ENCODE measurements at regions not wholly inside any gene's neighbourhood (a gene's known extent, or its start where the extent isn't known, plus 50 kb on each side); places are given as distances from the start of the nearest gene placed in this dataset.
"Not testable (repeated sequence)": the region's sequence is repeated elsewhere in the genome, so short reads cannot be mapped to it uniquely, and the experiment has no call there.

DNA sequence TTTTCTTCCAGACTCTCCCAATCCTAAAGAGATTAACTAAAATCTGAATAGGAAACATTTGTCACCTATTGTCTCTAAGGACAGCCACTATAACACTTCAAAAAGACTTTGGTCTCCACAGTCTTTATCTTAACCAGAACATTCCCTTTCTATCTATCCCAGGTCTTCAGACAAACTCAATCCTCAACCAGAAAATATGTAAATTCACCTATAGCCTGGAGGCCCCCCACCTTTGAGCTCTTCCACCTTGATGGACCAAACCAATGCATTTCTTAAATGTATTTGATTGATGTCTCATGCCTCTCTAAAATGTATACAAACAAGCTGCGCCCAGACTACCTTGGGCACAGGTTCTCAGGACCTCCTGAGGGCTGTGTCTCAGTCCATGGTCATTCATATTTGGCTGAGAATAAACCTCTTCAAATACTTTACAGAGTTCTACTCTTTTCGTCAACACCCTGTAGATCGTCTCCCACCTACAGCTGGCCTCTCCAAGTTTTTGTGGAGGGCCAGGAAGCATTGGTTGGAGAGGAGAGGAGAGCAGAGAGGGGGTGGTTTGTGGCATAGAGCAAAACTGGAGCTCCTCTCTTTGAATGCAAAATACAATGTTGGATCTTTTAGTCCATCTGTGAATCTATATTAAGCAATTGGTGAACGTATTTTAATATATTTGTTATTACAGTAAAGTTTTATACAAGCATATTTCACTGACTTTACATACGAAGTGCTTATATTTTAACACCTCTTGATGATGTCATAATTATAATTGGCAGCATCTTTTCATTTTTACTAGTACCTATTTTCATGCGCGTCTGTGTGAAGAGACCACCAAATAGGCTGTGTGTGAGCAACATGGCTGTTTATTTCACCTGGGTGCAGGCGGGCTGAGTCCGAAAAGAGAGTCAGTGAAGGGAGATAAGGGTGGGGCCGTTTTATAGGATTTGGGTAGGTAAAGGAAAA, 230.7 kb upstream of the DUSP10 start:
- no peaks in the 10 kb centered on the region for H3K4me1 ChIP-seq (replicated peaks)
- 87% methylated on average over 10 of the region's 10 CpGs for WGBS
- no peak for DNase-seq (ENCODE audit: low spot score)
- H3K27me3 ChIP-seq (replicated peaks; ENCODE audit: insufficient read depth) = no peaks in the 10 kb centered on the region
- H3K27ac ChIP-seq = no peak overlapping the region
- no peak overlapping the region for H3K4me3 ChIP-seq
- TF ChIP-seq POLR2A (IDR thresholded peaks at IDR 0.05) = no peak
- TF ChIP-seq, protein P1, sequence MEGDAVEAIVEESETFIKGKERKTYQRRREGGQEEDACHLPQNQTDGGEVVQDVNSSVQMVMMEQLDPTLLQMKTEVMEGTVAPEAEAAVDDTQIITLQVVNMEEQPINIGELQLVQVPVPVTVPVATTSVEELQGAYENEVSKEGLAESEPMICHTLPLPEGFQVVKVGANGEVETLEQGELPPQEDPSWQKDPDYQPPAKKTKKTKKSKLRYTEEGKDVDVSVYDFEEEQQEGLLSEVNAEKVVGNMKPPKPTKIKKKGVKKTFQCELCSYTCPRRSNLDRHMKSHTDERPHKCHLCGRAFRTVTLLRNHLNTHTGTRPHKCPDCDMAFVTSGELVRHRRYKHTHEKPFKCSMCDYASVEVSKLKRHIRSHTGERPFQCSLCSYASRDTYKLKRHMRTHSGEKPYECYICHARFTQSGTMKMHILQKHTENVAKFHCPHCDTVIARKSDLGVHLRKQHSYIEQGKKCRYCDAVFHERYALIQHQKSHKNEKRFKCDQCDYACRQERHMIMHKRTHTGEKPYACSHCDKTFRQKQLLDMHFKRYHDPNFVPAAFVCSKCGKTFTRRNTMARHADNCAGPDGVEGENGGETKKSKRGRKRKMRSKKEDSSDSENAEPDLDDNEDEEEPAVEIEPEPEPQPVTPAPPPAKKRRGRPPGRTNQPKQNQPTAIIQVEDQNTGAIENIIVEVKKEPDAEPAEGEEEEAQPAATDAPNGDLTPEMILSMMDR (IDR thresholded peaks at IDR 0.05) = no peak
- TF ChIP-seq POLR2AphosphoS5 (IDR thresholded peaks at IDR 0.05) = no peak
- H3K9me3 ChIP-seq = no peaks in the 10 kb centered on the region
- H3K36me3 ChIP-seq = no peaks in the 10 kb centered on the region
- intact Hi-C loops (cut with DNase I) = no loop called here

DNA sequence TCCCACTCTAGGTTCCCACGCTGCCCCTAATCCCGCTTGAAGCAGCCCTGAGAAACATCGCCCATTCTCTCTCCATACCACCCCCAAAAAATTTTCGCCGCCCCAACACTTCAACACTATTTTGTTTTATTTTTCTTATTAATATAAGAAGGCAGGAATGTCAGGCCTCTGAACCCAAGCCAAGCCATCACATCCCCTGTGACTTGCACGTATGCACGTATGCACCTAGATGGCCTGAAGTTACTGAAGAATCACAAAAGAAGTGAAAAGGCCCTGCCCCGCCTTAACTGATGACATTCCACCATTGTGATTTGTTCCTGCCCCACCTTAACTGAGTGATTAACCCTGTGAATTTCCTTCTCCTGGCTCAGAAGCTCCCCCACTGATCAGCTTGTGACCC, 229.1 kb upstream of the DUSP10 start:
- intact Hi-C loops (cut with DNase I); DNase-seq (ENCODE audit: low spot score); H3K27me3 ChIP-seq (replicated peaks; ENCODE audit: insufficient read depth); H3K36me3 ChIP-seq; H3K9me3 ChIP-seq; H3K4me3 ChIP-seq; H3K27ac ChIP-seq; H3K4me1 ChIP-seq (replicated peaks): not testable (repeated sequence)
- whole genome bisulfite sequencing = 86% methylated on average over 8 of the region's 8 CpGs

DNA sequence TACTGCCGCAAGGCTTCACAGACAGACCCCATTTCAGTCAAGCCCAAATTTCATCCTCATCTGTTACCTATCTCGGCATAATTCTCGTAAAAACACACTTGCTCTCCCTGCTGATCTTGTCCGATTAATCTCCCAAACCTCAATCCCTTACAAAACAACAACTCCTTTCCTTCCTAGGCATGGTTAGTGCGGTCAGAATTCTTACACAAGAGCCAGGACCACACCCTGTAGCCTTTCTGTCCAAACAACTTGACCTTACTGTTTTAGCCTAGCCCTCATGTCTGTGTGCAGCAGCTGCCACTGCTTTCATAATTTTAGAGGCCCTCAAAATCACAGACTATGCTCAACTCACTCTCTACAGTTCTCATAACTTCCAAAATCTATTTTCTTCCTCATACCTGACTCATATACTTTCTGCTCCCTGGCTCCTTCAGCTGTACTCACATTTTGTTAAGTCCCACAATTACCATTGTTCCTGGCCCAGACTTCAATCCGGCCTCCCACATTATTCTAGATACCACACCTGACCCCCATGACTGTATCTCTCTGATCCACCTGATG, 227.5 kb upstream of the DUSP10 start:
- intact Hi-C loops (cut with DNase I); DNase-seq (ENCODE audit: low spot score); H3K27me3 ChIP-seq (replicated peaks; ENCODE audit: insufficient read depth); H3K4me3 ChIP-seq; H3K4me1 ChIP-seq (replicated peaks); H3K27ac ChIP-seq; H3K36me3 ChIP-seq; H3K9me3 ChIP-seq: not testable (repeated sequence)
- 78% methylated on average over 6 of the region's 6 CpGs for WGBS

DNA sequence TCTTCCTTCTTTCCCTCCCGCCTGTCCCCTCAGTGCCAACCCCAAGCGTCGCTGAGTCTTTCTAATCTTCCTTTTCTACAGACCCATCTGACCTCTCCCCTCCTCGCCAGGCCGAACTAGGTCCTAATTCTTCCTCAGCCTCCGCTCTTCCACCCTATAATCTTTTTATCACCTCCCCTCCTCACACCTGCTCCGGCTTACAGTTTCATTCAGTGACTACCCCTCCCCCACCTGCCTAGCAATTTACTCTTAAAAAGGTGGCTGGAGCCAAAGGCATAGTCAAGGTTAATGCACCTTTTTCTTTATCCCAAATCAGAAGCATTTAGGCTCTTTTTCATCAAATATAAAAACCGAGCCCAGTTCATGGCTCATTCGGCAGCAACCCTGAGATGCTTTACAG, 225.6 kb upstream of the DUSP10 start:
- intact Hi-C loops (cut with DNase I); H3K4me1 ChIP-seq (replicated peaks); H3K27ac ChIP-seq; H3K9me3 ChIP-seq; DNase-seq (ENCODE audit: low spot score); H3K27me3 ChIP-seq (replicated peaks; ENCODE audit: insufficient read depth); H3K36me3 ChIP-seq; H3K4me3 ChIP-seq: not testable (repeated sequence)
- WGBS = 63% methylated on average over 9 of the region's 9 CpGs

DNA sequence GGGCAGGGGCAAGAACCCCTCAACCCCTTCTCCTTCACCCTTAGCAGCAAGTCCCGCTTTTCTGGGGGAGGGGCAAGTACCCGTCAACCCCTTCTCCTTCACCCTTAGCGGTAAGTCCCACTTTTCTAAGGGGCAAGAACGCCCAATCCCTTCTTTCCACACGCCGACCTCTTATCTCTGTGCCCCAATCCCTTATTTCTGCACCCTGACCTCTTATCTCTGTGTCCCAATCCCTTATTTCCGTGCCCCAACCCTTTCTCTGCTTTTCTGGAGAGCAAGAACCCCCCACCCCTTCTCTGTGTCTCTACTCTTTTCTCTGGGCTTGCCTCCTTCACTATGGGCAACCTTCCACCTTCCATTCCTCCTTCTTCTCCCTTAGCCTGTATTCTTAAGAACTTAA, 225.0 kb upstream of the DUSP10 start:
- H3K9me3 ChIP-seq; H3K4me1 ChIP-seq (replicated peaks); intact Hi-C loops (cut with DNase I); H3K36me3 ChIP-seq; H3K4me3 ChIP-seq; DNase-seq (ENCODE audit: low spot score); H3K27ac ChIP-seq; H3K27me3 ChIP-seq (replicated peaks; ENCODE audit: insufficient read depth): not testable (repeated sequence)
- WGBS = 97% methylated on average over 7 of the region's 7 CpGs

DNA sequence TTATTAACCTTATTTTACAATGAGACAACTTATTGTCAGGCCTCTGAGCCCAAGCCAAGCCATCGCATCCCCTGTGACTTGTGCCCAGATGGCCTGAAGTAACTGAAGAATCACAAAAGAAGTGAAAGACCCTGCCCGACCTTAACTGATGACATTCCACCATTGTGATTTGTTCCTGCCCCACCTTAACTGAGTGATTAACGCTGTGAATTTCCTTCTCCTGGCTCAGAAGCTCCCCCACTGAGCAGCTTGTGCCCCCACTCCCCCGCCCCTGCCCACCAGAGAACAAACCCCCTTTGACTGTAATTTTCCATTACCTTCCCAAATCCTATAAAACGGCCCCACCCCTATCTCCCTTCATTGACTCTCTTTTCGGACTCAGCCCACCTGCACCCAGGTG, 224.0 kb upstream of the DUSP10 start:
- H3K4me3 ChIP-seq; H3K4me1 ChIP-seq (replicated peaks); DNase-seq (ENCODE audit: low spot score); H3K27ac ChIP-seq; H3K27me3 ChIP-seq (replicated peaks; ENCODE audit: insufficient read depth); H3K36me3 ChIP-seq; H3K9me3 ChIP-seq; intact Hi-C loops (cut with DNase I): not testable (repeated sequence)
- whole genome bisulfite sequencing = 75% methylated on average over 6 of the region's 6 CpGs

DNA sequence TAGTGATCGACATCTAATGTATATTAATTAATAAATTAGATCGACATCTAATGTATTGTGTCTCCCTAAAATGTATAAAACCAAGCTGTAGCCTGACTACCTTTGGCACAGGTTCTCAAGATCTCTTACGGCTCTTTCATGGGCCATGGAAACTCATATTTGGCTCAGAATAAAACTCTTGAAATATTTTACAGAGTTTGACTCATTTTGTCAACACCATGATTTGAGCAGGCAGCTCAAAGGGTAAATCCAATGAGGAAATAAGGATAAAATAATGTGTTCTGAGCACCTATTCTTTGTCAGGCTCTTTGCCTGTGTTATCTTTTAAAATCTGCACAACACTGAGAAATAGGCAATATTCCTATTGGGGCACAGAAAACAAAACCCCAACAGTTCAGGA, 223.4 kb upstream of the DUSP10 start:
- no peak for DNase-seq (ENCODE audit: low spot score)
- Histone ChIP-seq H3K27ac (no peak overlapping the region), H3K9me3 (no peaks in the 10 kb centered on the region), H3K4me3 (no peak overlapping the region), H3K27me3 (replicated peaks; ENCODE audit: insufficient read depth) (no peaks in the 10 kb centered on the region), H3K36me3 (no peaks in the 10 kb centered on the region), H3K4me1 (replicated peaks) (no peaks in the 10 kb centered on the region)
- WGBS = 70% methylated on average over 3 of the region's 3 CpGs
- intact Hi-C loops (cut with DNase I) = no loop called here
- TF ChIP-seq POLR2AphosphoS5 (IDR thresholded peaks at IDR 0.05) (no peak), POLR2A (IDR thresholded peaks at IDR 0.05) (no peak)
- TF ChIP-seq, protein P1 (IDR thresholded peaks at IDR 0.05) = no peak

Data from prostate gland (tissue), 2 donors.